ENCODE measurements at regions not wholly inside any gene's neighbourhood (a gene's known extent, or its start where the extent isn't known, plus 50 kb on each side); places are given as distances from the start of the nearest gene placed in this dataset.

- H3K27ac ChIP-seq (ENCODE audit: low read depth): no peak overlapping the region
- no peaks in the 10 kb centered on the region for H3K9me2 ChIP-seq (ENCODE audit: insufficient read depth)
- no peaks in the 10 kb centered on the region for H4K20me1 ChIP-seq (replicated peaks; ENCODE audit: insufficient read depth)
- Mint-ChIP-seq H3K4me3 (no peak overlapping the region), H3K36me3 (ENCODE audit: low read depth) (peaks cover 7% of the 10 kb centered on the region; the same call in 2 of the 3 replicates), H3K27ac (no peak overlapping the region), H3K9me3 (peaks cover 20% of the 10 kb centered on the region), H3K4me1 (no peaks in the 10 kb centered on the region), H3K27me3 (ENCODE audit: insufficient read depth, low read depth, poor library complexity) (peaks cover 2% of the 10 kb centered on the region)
- H3K4me2 ChIP-seq: no peak overlapping the region
- no peak overlapping the region for H3K4me3 ChIP-seq
- ATAC-seq: no peak
- no peaks in the 10 kb centered on the region for H3K36me3 ChIP-seq (ENCODE audit: insufficient read depth)
- TF ChIP-seq ZNF331 (CRISPR knock-in tag; IDR thresholded peaks at IDR 0.05; ENCODE audit: low read depth): no peak
- no peak overlapping the region for H2AFZ ChIP-seq
- H3K4me1 ChIP-seq (ENCODE audit: insufficient read depth): no peaks in the 10 kb centered on the region
- no peak for DNase-seq (ENCODE audit: low spot score)
- H3K79me2 ChIP-seq (replicated peaks; ENCODE audit: insufficient read depth): no peaks in the 10 kb centered on the region
- no peaks in the 10 kb centered on the region for H3F3A ChIP-seq (replicated peaks; ENCODE audit: low read depth)
- no peaks in the 10 kb centered on the region for H3K27me3 ChIP-seq (ENCODE audit: insufficient read depth)
These were observed 180.9 kb upstream of the GYPC start for GRCh38 chr2:126475031-126475430.

GRCh38 chr2:126476691-126477090 is 179.3 kb upstream of the GYPC start:
- peaks cover 20% of the 10 kb centered on the region for H3K9me3 Mint-ChIP-seq
- Histone ChIP-seq H3K9me2 (ENCODE audit: insufficient read depth) (no peaks in the 10 kb centered on the region), H4K20me1 (replicated peaks; ENCODE audit: insufficient read depth) (no peaks in the 10 kb centered on the region), H2AFZ (no peak overlapping the region), H3K79me2 (replicated peaks; ENCODE audit: insufficient read depth) (no peaks in the 10 kb centered on the region), H3K4me2 (no peak overlapping the region), H3F3A (replicated peaks; ENCODE audit: low read depth) (no peaks in the 10 kb centered on the region), H3K27ac (ENCODE audit: low read depth) (no peak overlapping the region), H3K4me1 (ENCODE audit: insufficient read depth) (no peaks in the 10 kb centered on the region), H3K36me3 (ENCODE audit: insufficient read depth) (no peaks in the 10 kb centered on the region), H3K4me3 (no peak overlapping the region), H3K27me3 (ENCODE audit: insufficient read depth) (no peaks in the 10 kb centered on the region)
- ATAC-seq: no peak
- no peaks in the 10 kb centered on the region for H3K4me1 Mint-ChIP-seq
- no peak for DNase-seq (ENCODE audit: low spot score)
- TF ChIP-seq ZNF114 (CRISPR knock-in tag; IDR thresholded peaks at IDR 0.05): no peak
- no peak for TF ChIP-seq CREB1 (CRISPR knock-in tag; IDR thresholded peaks at IDR 0.05; ENCODE audit: low read depth)
- TF ChIP-seq EZH2 (IDR thresholded peaks at IDR 0.05; ENCODE audit: low read depth, unreplicated experiment): no peak
- no peak for TF ChIP-seq NANOG (IDR thresholded peaks at IDR 0.05; ENCODE audit: borderline replicate concordance)
- peaks cover 7% of the 10 kb centered on the region; the same call in 2 of the 3 replicates for H3K36me3 Mint-ChIP-seq (ENCODE audit: low read depth)
- H3K27ac Mint-ChIP-seq: no peak overlapping the region
- H3K27me3 Mint-ChIP-seq (ENCODE audit: insufficient read depth, low read depth, poor library complexity): no peaks in the 10 kb centered on the region
- no peak overlapping the region for H3K4me3 Mint-ChIP-seq

- Histone ChIP-seq H4K20me1 (replicated peaks; ENCODE audit: insufficient read depth) (no peaks in the 10 kb centered on the region), H3K36me3 (ENCODE audit: insufficient read depth) (no peaks in the 10 kb centered on the region), H3K4me2 (no peak overlapping the region), H3K79me2 (replicated peaks; ENCODE audit: insufficient read depth) (no peaks in the 10 kb centered on the region), H3F3A (replicated peaks; ENCODE audit: low read depth) (no peaks in the 10 kb centered on the region), H3K27me3 (ENCODE audit: insufficient read depth) (no peaks in the 10 kb centered on the region), H3K4me1 (ENCODE audit: insufficient read depth) (no peaks in the 10 kb centered on the region), H3K4me3 (no peak overlapping the region), H3K27ac (ENCODE audit: low read depth) (no peak overlapping the region), H3K9me2 (ENCODE audit: insufficient read depth) (no peaks in the 10 kb centered on the region), H2AFZ (no peak overlapping the region)
- no peak overlapping the region for H3K27ac Mint-ChIP-seq
- ATAC-seq (no peak), DNase-seq (ENCODE audit: low spot score) (no peak)
- H3K27me3 Mint-ChIP-seq (ENCODE audit: insufficient read depth, low read depth, poor library complexity): peaks cover 2% of the 10 kb centered on the region
- peaks cover 25% of the 10 kb centered on the region for H3K9me3 Mint-ChIP-seq
- H3K4me1 Mint-ChIP-seq: no peaks in the 10 kb centered on the region
- peaks cover 7% of the 10 kb centered on the region; the same call in 2 of the 3 replicates for H3K36me3 Mint-ChIP-seq (ENCODE audit: low read depth)
- H3K4me3 Mint-ChIP-seq: no peak overlapping the region
- no peak for TF ChIP-seq POLR2AphosphoS5 (IDR thresholded peaks at IDR 0.05; ENCODE audit: low read depth)
- TF ChIP-seq CTCF (conservative IDR thresholded peaks at IDR 0.05; ENCODE audit: low read depth in 2 of 2): no peak
- no peak for TF ChIP-seq ZNF114 (CRISPR knock-in tag; IDR thresholded peaks at IDR 0.05)
- TF ChIP-seq JUNB (IDR thresholded peaks at IDR 0.05; ENCODE audit: unreplicated experiment): no peak
- TF ChIP-seq NANOG (IDR thresholded peaks at IDR 0.05; ENCODE audit: borderline replicate concordance): no peak
- no peak for TF ChIP-seq REST (IDR thresholded peaks at IDR 0.05; ENCODE audit: unreplicated experiment)
These were observed 175.9 kb upstream of the GYPC start for GRCh38 chr2:126480033-126480432.
